ENCODE measurements at regions not wholly inside any gene's neighbourhood (a gene's known extent, or its start where the extent isn't known, plus 50 kb on each side); places are given as distances from the start of the nearest gene placed in this dataset.

DNA sequence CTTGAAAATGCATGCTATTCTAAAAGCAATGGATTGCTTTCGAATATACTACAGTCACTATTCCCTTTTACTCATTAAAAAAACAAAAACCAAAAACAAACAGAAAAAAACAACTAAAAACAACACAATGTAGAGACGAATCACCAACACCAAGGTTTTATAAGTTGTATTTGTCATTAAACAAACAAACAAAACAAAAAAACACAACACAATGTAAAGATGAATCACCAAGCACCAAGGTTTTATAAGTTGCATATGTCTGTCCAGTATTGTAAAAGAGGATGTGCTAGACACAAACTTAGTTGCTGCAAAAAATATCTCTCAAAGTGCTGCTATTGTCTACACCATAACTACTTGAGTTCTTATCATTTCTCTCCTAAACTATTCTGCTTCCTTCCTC is 1269.2 kb downstream of the EFNA5 start:
- TF ChIP-seq ZNF384 (IDR thresholded peaks at IDR 0.05) (no peak), SP1 (IDR thresholded peaks at IDR 0.05) (no peak), HDGF (IDR thresholded peaks at IDR 0.05; ENCODE audit: borderline replicate concordance) (no peak), ARNT (IDR thresholded peaks at IDR 0.05) (no peak), CTBP1 (IDR thresholded peaks at IDR 0.05; ENCODE audit: borderline replicate concordance) (no peak), FOXA1 (IDR thresholded peaks at IDR 0.05) (no peak), ELF4 (IDR thresholded peaks at IDR 0.05) (no peak), FOXM1 (IDR thresholded peaks at IDR 0.05; ENCODE audit: borderline replicate concordance) (no peak), TARDBP (IDR thresholded peaks at IDR 0.05) (no peak), NFRKB (IDR thresholded peaks at IDR 0.05) (no peak), FOXK2 (IDR thresholded peaks at IDR 0.05) (no peak), SUZ12 (IDR thresholded peaks at IDR 0.05) (no peak), BHLHE40 (IDR thresholded peaks at IDR 0.05; ENCODE audit: borderline replicate concordance) (no peak)
- TF ChIP-seq, protein P1, sequence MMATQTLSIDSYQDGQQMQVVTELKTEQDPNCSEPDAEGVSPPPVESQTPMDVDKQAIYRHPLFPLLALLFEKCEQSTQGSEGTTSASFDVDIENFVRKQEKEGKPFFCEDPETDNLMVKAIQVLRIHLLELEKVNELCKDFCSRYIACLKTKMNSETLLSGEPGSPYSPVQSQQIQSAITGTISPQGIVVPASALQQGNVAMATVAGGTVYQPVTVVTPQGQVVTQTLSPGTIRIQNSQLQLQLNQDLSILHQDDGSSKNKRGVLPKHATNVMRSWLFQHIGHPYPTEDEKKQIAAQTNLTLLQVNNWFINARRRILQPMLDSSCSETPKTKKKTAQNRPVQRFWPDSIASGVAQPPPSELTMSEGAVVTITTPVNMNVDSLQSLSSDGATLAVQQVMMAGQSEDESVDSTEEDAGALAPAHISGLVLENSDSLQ (IDR thresholded peaks at IDR 0.05), result no peak

Data from HEK293T (cell line).